Myocyte (in vitro differentiated cells): ENCODE measurements at regions not wholly inside any gene's neighbourhood (a gene's known extent, or its start where the extent isn't known, plus 50 kb on each side); places are given as distances from the start of the nearest gene placed in this dataset.

Source experiments
- DNase-seq: peaks from one replicate; pipeline ENCODE4 v3.0.0-alpha.2; 2012; ENCODE audit warnings: low read depth

- DNase-seq = no peak
Measured at GRCh38 chr13:73591861-73592260, 533.1 kb downstream of the KLF5 start.

GRCh38 chr13:73590795-73591194, 532.0 kb downstream of the KLF5 start:
- no peak for DNase-seq

GRCh38 chr13:73585236-73585635, 526.4 kb downstream of the KLF5 start:
- DNase-seq = no peak

- DNase-seq = no peak
Measured at GRCh38 chr13:73583331-73583730, 524.5 kb downstream of the KLF5 start.

GRCh38 chr13:73580513-73581267, 521.9 kb downstream of the KLF5 start:
- no peak for DNase-seq

- no peak for DNase-seq
Measured at GRCh38 chr13:73579574-73580274, 520.9 kb downstream of the KLF5 start.

GRCh38 chr13:73578251-73578875, 519.6 kb downstream of the KLF5 start:
- no peak for DNase-seq

GRCh38 chr13:73576291-73576690, 517.5 kb downstream of the KLF5 start:
- no peak for DNase-seq

- DNase-seq = no peak
Measured at GRCh38 chr13:73572824-73573223, 514.0 kb downstream of the KLF5 start.

- no peak for DNase-seq
Measured at GRCh38 chr13:73571376-73571775, 512.6 kb downstream of the KLF5 start.

GRCh38 chr13:73556902-73557301, 498.1 kb downstream of the KLF5 start:
- DNase-seq = peak; percentile 6

GRCh38 chr13:73556128-73556527, 497.3 kb downstream of the KLF5 start:
- no peak for DNase-seq

GRCh38 chr13:73551736-73552135, 492.9 kb downstream of the KLF5 start:
- no peak for DNase-seq

GRCh38 chr13:73549717-73550116, 490.9 kb downstream of the KLF5 start:
- no peak for DNase-seq

- no peak for DNase-seq
Measured at GRCh38 chr13:73548449-73548848, 489.6 kb downstream of the KLF5 start.

- DNase-seq = no peak
Measured at GRCh38 chr13:73547239-73547638, 488.4 kb downstream of the KLF5 start.

GRCh38 chr13:73544175-73544574, 485.4 kb downstream of the KLF5 start:
- no peak for DNase-seq

GRCh38 chr13:73542446-73542845, 483.6 kb downstream of the KLF5 start:
- no peak for DNase-seq

GRCh38 chr13:73536865-73537264, 478.1 kb downstream of the KLF5 start:
- no peak for DNase-seq

- no peak for DNase-seq
Measured at GRCh38 chr13:73535341-73535740, 476.5 kb downstream of the KLF5 start.

- no peak for DNase-seq
Measured at GRCh38 chr13:73532987-73533510, 474.2 kb downstream of the KLF5 start.

GRCh38 chr13:73532582-73532981, 473.8 kb downstream of the KLF5 start:
- no peak for DNase-seq
